ENCODE measurements at regions not wholly inside any gene's neighbourhood (a gene's known extent, or its start where the extent isn't known, plus 50 kb on each side); places are given as distances from the start of the nearest gene placed in this dataset.

- H3K4me2 ChIP-seq, result no peak overlapping the region
- no peaks in the 10 kb centered on the region for H3F3A ChIP-seq (replicated peaks; ENCODE audit: low read depth)
- no peak overlapping the region for H3K4me3 ChIP-seq
- no peaks in the 10 kb centered on the region for H3K4me1 ChIP-seq (ENCODE audit: insufficient read depth)
- H3K9me3 Mint-ChIP-seq, result peaks cover 20% of the 10 kb centered on the region
- H3K27me3 Mint-ChIP-seq (ENCODE audit: insufficient read depth, low read depth, poor library complexity), result peaks cover 8% of the 10 kb centered on the region
- H3K27ac ChIP-seq (ENCODE audit: low read depth), result no peak overlapping the region
- no peaks in the 10 kb centered on the region for H3K79me2 ChIP-seq (replicated peaks; ENCODE audit: insufficient read depth)
- no peaks in the 10 kb centered on the region for H3K27me3 ChIP-seq (ENCODE audit: insufficient read depth)
- ATAC-seq (no peak), DNase-seq (ENCODE audit: low spot score) (no peak)
- TF ChIP-seq ZNF114 (CRISPR knock-in tag; IDR thresholded peaks at IDR 0.05), result no peak
- no peak for TF ChIP-seq CREB1 (CRISPR knock-in tag; IDR thresholded peaks at IDR 0.05; ENCODE audit: low read depth)
- no peak for TF ChIP-seq STAT1 (IDR thresholded peaks at IDR 0.05; ENCODE audit: unreplicated experiment)
- TF ChIP-seq REST (IDR thresholded peaks at IDR 0.05; ENCODE audit: unreplicated experiment), result no peak
- TF ChIP-seq ZNF462 (CRISPR knock-in tag; IDR thresholded peaks at IDR 0.05), result no peak
- TF ChIP-seq JUNB (IDR thresholded peaks at IDR 0.05; ENCODE audit: unreplicated experiment), result no peak
- TF ChIP-seq ZNF331 (CRISPR knock-in tag; IDR thresholded peaks at IDR 0.05; ENCODE audit: low read depth), result no peak
- TF ChIP-seq EZH2 (IDR thresholded peaks at IDR 0.05; ENCODE audit: low read depth, unreplicated experiment), result no peak
- no peak for TF ChIP-seq EZH2phosphoT487 (IDR thresholded peaks at IDR 0.05; ENCODE audit: unreplicated experiment)
- no peak for TF ChIP-seq ETS1 (IDR thresholded peaks at IDR 0.05)
- no peak for TF ChIP-seq POLR2AphosphoS5 (IDR thresholded peaks at IDR 0.05; ENCODE audit: low read depth)
- TF ChIP-seq NANOG (IDR thresholded peaks at IDR 0.05; ENCODE audit: borderline replicate concordance), result no peak
- TF ChIP-seq CTCF (conservative IDR thresholded peaks at IDR 0.05; ENCODE audit: low read depth in 2 of 2), result no peak
- no peaks in the 10 kb centered on the region for H4K20me1 ChIP-seq (replicated peaks; ENCODE audit: insufficient read depth)
- H3K4me1 Mint-ChIP-seq, result no peaks in the 10 kb centered on the region
- peaks cover 6% of the 10 kb centered on the region; the same call in 2 of the 3 replicates for H3K36me3 Mint-ChIP-seq (ENCODE audit: low read depth)
- H3K4me3 Mint-ChIP-seq, result no peak overlapping the region
- no peaks in the 10 kb centered on the region for H3K9me2 ChIP-seq (ENCODE audit: insufficient read depth)
- H3K27ac Mint-ChIP-seq, result no peak overlapping the region
- peaks cover 4% of the 10 kb centered on the region; the same call in 1 of the 2 replicates for H3K36me3 ChIP-seq (ENCODE audit: insufficient read depth)
- no peak overlapping the region for H2AFZ ChIP-seq
These were observed 83.6 kb upstream of the ZNF423 start for GRCh38 chr16:49939495-49939894.

All from GM23338 (cell line).